Activated CD4-positive, alpha-beta T cell treated with anti-CD3 and anti-CD28 coated beads for 4 hours (primary cell): ENCODE measurements at regions not wholly inside any gene's neighbourhood (a gene's known extent, or its start where the extent isn't known, plus 50 kb on each side); places are given as distances from the start of the nearest gene placed in this dataset.
"Not testable (repeated sequence)": the region's sequence is repeated elsewhere in the genome, so short reads cannot be mapped to it uniquely, and the experiment has no call there.

ENCODE experiments used
- DNase-seq, 2 donors: peaks; one replicate each; pipeline ENCODE4 v3.0.0-alpha.2; 2020

DNA sequence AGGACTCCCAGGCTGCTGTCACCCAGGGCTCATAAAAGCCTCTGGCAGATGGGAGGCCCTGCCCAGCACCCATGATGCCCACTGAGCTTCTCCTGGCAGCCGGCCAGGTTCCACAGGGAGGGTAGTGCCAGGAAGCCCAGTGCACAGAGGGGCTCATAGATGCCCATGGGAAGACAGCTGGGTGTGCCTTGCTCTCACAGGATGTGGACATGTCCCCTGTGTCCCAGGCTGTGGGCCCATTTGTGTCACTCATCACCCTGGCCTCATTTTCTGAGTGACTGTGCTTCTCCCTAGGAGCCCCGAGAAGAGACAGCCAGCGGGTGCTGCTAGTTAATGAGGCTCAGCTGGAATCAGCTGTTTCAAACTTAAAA lies 86.5 kb upstream of the SFSWAP start:
- not testable (repeated sequence) for DNase-seq

DNA sequence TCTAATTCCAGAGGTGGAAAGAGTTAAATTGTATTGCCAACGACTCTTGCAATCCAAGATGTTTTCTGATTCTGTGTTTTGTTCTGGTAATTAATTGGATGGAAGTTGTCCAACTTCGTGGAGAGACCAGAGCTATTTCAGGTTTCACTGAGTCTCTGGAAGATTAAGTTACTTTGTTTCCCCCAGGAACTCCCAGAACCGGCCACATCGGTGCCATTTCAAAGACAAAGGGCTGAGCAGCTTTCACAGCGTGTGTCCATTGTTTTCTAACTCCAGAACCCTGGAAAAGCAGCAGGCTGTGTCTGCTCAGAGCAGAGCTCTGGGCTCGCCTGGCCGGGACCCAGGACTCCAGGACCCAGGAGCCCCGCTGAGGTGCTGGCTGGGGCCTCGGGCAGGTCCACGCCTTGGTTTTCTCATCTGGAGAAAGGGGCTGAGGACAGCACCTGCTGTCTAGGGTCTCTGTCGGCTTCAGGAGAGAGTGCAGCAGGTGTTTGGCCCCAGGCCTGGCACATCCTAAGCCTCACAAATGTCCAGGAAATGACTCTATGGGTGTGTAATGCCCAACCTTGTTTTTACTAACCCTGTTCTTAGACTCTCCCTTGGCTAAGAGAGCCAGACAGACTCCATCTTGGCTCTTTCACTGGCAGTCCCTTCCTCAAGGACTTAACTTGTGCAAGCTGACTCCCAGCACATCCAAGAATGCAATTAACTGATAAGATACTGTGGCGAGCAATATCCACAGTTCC lies 86.0 kb upstream of the SFSWAP start:
- DNase-seq, result not testable (repeated sequence)

DNA sequence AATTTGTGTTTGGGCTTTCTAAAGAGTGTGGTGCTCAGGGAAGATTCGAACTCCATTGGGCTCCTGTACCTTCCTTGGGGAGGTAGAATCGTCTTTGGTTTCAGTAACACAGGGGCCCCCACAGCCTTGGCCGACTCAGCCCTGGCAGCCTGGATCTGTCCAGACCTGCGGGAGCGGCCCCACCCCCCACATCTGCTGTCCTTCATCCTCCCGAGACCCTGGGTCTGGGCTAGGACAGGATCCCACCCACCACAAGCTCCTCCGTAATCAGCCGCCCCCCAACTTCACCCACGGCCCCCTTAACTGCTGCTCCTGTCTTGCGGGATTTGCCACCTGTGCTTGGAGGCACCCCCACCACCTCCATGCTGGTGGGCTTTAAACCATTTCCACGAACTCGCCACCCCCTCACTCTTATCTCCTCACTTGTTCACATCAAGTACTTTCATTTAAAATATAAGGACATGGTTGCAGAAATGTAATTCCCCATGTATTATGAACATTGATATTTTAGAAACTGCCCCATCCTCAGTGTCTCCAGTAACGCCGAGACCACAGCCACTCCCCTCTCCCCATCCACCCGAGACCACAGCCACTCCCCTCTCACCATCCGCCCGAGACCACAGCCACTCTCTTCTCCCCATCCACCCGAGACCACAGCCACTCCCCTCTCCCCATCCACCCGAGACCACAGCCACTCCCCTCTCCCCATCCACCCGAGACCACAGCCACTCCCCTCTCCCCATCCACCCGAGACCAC lies 84.7 kb upstream of the SFSWAP start:
- DNase-seq, result not testable (repeated sequence)

DNA sequence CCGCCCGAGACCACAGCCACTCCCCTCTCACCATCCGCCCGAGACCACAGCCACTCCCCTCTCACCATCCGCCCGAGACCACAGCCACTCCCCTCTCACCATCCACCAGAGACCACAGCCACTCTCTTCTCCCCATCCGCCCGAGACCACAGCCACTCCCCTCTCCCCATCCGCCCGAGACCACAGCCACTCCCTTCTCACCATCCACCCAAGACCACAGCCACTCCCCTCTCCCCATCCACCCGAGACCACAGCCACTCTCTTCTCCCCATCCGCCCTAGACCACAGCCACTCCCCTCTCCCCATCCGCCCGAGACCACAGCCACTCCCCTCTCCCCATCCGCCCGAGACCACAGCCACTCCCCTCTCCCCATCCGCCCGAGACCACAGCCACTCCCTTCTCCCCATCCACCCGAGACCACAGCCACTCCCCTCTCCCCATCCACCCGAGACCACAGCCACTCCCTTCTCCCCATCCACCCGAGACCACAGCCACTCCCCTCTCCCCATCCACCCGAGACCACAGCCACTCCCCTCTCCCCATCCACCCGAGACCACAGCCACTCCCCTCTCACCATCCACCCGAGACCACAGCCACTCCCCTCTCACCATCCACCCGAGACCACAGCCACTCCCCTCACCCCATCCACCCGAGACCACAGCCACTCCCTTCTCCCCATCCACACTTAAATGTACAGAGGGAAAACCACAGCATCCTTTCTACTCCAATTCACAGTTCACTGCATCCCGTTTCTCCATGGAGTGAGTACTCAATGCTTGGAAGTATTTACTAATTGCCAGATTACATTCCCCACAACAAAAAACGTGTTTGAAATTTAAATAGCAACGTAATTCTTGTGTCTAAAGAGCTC lies 83.5 kb upstream of the SFSWAP start:
- DNase-seq, result peak in 1 of 2 donors; percentile 15

DNA sequence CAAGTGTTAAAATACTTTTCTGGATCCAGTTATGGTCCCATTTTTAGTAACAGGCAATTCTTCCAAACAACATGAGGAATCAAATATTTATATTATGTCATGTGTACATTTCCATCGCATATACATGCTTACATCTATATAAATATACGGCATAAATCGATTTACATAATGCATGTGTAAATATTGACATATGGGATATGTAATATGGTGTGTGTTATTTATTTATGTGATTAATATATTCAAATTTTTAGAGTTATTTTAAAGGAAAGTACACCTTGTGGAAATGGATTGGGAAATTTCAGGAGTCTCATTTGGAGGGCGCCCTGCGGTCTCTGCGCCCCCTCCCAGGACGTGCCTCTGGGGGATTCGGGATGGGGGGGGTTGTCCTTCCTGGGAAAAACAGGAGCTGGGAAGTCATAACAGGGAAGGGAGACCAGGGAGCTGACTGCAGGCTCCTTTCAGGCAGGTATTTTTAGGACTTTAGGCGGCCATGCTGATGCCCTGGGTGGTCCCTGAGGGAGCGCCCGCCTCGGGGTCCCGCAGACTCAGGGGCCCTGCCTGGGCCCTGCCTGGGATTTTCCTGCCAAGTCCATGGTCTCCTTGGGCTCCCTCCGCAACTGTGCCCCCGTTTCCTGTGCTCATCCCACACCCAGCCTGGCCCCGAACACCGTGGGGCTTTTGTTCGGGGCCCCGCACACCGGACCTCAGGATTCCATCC lies 82.7 kb upstream of the SFSWAP start:
- no peak for DNase-seq

DNA sequence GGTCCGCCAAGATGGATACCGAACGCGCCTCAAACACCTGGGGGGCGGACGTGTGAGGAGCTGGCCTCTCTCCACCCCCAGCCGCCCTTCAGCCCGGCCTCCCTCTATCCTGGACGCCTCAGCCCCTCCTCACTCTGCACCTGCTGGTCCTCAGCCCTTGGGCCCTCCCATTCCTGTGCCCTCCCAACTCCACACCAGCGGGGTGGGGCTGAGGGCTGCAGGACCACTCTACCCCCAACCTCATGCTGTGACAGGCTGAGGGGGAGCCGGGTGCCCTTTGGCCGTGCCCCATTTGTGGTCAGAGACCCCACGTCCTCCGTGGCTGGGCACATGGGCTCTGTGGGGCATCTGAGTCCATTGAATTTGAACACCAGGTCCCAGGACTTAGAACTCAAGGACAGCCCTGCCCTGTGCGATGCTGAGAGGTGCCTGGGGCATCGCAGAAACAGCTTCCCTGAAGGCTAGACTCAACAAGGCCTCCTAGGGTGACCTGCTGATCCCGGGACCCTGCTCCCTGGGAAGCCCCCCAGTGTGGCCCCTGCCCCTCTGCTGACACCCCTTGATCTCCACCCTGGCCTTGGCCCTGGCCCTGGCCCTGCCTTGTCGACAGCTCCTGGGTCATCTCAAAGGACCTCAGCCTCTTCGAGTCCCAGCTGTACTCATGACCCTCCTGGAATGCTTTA lies 82.0 kb upstream of the SFSWAP start:
- DNase-seq, result no peak

DNA sequence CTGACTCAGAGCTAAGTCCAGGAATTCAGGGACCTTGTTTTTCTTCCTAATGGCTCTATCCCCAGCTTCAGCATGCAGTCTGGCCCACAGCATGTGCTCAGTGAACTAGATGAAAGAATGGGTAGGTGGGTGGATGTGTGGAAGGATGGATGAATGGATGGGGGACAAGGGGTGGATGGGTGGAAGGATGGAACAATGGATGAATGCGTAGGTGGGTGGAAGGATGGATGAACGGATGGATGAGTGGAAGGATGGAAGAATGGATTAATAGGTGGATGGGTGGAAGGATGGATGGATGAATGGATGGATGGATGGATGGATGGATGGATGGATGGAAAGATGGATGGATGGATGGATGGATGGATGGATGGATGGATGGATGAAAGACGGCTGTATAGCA lies 79.7 kb upstream of the SFSWAP start:
- no peak for DNase-seq

DNA sequence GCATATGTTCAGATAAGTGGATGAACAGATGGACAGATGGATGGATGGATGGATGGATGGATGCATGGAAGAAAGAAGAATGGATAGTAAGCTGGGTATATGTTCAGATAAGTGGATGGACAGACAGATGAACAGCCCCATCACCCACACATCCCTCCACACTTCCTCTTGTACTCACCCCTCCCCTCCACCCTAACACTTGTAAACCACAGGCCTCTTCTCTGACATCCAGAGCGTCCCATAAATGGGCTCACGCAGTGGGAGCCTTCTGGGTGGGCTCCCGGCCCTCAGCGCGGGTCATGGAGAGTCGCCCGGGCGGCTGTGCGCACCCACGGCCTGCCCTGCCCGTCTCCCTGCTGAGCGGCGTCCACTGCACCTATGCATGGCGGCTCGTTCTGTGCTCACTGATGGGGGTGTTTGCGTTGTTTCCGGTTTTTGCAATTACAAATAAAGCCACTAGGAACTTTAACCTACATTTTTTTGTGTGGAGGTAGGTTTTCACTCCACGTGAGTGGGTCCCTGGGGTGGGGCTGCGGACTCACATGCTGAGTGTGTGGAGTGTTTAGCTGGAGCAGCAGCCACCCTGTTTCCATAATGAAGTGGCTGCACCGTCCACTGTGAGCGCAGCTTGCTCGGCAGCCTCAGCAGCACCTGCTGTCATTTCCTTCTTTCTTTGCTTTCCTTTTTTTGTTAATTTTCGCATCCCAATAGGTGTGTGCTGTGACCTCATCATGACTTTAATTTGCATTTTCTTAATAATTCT lies 78.8 kb upstream of the SFSWAP start:
- DNase-seq, result not testable (repeated sequence)

DNA sequence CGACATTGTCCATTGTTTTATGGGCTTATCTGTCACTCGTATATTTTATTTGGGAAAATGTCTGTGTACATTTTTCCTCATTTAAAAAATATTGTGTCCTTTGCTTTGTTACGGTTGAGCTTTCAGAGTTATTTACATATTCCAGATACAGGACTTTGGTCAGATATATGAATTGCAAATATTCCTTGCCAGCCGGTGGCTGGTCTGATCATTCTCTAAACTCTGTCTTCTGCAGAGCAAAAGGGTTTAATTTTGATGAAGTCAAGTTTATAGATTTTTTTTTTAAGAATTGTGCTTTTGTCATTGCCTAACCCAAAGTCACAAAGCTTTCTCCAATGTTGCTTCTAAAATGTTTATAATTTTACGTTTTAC lies 78.3 kb upstream of the SFSWAP start:
- DNase-seq, result not testable (repeated sequence)

DNA sequence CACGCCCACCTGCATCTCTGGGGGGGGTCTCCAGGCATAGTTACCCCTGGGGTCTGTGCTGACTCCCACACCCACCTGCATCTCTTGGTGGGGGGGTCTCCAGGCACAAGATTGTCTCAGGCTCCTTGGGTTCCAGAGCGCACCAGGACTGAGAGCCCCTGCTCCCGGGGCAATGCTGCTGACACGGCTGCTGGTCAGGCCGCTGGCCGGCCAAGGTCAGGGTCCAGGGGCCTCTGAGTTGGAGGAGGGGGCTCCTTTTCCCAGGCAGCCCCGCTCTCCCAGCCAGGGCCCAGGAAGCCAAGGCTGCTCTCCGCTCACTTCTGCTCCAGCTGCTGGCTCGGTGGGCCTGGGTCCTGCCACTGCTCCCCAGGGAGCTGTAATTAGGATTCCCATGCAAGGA lies 77.3 kb upstream of the SFSWAP start:
- DNase-seq, result not testable (repeated sequence)

DNA sequence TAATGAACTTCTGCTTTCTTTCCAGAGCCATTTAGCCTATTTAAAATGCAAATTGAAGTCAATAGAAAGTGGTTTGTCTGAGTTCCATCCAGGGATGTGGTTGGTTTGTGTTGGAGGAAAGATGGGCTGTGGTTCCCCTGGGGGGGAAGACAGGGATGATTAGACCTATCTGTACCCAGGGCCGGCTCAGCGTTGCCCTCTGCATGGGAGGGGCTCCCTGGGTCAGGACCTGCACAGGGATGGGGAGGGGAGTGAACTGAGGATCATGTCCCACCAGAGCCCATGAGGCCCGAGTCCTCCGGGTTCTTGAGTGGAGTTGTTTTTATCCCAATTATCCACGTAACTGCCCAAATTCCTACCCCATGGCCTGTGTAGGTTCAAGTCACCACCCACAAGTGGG lies 76.9 kb upstream of the SFSWAP start:
- no peak for DNase-seq

DNA sequence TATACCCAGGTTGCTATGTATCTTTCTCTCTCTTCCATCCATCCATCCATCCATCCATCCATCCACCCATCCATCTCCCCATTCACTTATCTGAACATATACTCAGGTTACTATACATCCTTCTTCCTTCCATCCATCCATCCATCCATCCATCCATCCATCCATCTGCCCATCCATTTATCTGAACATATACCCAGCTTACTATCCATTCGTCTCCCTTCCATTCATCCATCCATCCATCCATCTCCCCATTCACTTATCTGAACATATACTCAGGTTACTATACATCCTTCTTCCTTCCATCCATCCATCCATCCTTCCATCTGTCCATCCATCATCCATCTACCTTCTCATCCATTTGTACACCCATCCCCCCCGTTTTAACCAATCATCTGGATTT lies 75.9 kb upstream of the SFSWAP start:
- DNase-seq, result not testable (repeated sequence)

DNA sequence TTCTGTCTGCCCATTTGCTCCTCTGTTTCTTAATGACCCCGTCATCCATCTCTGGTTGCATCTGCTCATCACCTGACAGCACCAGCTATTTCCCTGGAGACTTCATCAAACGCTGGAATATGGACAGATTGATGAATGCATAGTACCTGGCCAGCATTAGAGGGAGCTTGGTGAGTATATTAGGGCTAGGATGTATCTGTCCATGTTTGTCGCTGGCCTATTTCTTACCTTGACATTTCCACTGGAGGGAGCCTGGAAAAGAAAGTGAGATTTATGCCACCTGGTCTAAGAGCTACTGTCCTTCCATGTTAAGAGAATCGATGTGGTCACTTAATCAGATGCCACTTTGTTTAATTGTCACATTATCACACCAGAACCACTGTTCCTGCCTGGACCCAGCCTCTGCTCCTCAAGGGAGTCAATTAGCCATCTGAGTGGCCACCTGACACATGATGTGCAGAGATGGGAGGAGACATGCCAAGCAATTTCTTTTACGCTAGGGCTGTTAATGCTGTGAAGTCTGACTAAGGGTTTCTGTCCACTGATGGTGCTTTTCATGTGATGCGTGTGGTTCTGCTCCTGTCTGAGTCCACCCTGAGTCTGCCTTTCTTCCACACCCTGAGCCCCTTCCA lies 75.3 kb upstream of the SFSWAP start:
- DNase-seq, result no peak

DNA sequence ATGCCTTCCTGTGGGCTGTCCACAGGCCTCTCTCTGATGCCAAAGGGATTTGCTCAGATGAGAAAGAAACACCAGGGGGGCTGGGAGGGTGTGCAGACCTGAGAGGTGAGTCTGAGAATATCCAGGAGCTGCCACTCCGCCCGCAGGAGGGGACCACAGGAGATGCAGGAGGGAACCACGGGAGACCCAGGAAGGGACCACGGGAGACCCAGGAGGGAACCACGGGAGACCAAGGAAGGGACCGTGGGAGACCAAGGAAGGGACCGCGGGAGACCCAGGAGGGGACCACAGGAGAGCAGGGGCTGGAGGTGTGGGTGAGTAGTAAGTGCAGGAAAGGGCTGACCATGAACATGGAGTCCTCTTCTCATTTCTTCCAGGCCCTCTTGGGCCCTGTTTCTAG lies 74.6 kb upstream of the SFSWAP start:
- no peak for DNase-seq

DNA sequence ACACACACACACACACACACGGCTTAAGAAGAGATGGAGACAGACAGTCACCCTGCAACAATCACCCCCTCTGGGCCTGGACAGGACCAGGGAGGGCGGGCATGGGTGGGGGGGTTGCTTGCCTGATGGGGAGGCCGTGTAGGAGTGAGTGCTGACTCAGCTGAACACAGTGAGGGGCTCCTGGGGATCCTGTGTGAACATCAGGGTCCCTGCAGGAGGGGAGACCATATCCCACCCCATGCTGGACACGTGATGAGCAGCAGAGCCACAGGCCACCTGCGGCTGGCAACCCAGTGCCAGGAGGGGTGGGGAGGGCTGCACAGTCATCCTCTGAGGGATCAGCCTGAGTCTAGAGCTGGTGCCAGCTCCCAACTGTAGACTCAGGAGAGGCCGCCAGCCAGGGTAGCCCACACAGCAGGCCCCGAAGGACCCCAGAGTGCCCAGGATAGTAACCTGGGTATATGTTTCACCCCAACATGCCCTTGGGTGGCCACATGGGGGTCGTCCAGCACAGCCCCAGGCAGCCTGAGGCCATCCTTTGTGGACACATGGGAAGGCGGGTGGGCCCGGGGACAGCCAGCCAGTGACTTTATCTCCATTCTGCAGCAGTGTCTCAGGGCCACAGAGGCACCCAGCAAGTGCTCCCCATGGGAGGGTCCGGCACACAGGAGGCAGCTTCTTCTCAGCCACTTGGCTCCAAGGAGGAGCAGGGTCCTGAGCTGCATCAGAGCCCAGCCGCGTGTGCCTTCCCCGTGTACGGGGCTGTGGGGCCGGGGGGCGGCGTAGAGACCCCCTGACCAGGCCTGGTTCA lies 73.7 kb upstream of the SFSWAP start:
- no peak for DNase-seq

DNA sequence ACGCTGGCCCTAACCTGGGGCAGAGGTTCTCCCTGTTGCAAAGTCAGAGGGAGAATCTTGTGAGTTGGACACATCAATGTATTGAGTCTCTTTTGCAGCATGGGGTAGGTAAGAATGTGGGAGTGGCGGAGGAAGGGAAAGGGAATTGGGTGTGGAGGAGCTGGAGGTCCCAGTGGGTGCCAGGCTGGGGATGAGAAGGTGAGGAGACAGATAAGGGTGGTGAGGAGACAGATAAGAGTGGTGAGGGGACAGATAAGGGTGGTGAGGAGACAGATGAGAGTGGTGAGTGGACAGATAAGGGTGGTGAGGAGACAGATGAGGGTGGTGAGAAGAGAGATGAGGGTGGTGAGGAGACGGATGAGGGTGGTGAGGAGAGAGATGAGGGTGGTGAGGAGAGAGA lies 72.9 kb upstream of the SFSWAP start:
- DNase-seq, result no peak

DNA sequence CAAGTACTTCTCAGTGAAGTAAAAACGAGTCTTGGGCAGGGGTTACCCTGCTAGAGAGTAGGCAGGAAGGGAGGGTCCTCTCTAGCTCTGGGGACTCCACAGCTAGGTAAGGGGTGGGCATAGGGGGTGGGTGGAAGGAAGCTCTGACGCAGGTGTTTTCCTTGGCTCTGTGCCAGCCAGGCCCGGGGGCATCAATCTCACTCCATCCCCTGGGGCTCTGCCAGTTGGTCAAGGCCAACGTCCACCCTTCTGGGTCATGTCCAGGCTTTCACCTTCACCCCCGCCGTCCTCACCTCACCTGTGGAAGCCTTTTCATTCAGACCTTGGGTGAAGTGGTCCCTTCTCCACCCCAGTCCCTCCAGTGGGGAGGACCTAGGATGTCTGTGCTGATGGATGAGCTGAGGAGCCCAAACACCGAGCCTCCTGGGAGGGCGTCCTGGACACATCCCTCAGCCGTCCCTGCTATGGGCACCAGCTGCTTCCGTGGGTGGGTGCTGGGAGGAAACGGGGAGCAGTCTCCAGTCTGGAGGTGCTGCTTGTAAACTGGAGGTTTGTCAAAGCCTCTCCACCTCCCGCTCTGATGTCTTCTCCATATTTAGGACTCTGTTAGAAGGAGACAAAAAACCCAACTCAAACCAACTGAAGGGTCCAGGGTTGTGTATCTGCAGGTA lies 71.5 kb upstream of the SFSWAP start:
- DNase-seq, result no peak

DNA sequence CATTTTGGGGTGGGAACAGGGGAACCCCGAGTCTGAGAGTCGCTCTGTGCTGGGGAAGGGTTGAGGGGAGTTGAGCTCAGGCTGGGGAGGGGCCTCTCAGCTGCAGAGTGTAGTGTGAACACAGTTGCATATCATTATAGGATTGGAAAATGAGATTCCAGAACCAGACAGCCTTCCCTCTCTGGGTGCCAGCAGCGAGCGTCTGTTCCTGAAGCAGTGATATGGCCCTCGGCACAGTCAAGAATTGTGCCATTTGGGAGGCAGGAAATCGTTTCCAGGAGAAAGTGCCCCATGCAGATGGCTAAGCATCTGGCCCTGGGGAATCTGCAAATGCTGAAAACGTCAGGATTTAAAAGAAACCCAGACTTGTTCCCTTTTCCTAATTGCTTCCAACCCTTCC lies 70.4 kb upstream of the SFSWAP start:
- DNase-seq, result no peak

DNA sequence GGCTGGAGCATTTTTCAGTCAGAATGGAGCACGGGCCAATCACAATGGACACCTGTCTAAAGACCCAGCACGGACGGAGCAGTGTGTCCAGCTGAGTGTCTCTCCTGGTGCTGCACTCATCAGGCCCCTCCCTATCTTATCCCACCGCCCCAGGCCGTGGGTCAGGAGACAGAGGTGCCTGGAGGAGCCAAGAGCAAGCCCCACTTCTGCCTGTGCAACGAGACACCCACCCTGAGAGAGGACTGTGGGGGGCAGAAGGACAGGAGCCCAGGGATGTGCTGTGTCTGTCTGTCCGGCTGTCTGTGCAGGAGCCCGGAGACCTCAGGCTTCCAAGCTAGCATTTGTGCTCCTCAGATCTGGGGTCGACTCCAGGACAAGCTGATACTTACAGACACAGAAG lies 69.6 kb upstream of the SFSWAP start:
- DNase-seq, result no peak
